ENCODE measurements at regions not wholly inside any gene's neighbourhood (a gene's known extent, or its start where the extent isn't known, plus 50 kb on each side); places are given as distances from the start of the nearest gene placed in this dataset.
"Not testable (repeated sequence)": the region's sequence is repeated elsewhere in the genome, so short reads cannot be mapped to it uniquely, and the experiment has no call there.

DNA sequence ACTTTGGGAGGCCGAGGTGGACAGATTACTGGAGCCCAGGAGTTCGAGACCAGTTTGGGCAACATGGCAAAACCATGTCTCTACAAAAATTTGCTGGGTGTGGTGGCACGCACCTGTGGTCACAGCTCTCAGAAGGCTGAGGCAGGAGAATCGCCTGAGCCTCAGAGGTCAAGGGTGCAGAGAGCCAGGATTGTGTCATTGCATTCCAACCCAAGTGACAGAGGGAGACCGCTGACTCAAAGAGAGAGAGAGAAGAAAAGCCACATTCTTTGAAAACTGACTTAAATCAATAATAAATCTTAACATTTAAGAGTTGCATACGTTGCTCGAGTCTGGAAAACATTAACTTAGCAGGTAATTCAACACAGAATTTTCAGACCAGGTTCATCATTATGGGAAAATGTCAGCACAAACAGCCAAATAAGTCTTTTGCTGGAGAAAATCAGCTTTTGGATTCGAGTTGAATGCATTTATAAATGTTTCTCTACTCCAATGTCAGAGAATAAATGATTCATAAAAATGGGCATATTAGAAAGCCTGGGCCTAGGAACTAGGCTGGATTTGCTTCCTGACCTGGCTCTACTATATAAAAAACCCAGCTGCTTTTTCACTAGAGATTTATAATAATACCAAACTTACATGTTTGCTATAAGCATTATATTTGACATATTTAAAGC, 68.3 kb upstream of the RBPJ start:
- DNase-seq (no peak), ATAC-seq (no peak)
- Mint-ChIP-seq H3K27ac (no peak overlapping the region), H3K9me3 (no peaks in the 10 kb centered on the region), H3K4me1 (no peaks in the 10 kb centered on the region), H3K27me3 (ENCODE audit: low read depth in 2 of 2) (peaks cover 7 to 12% of the 10 kb centered on the region in 2 donors), H3K4me3 (no peak overlapping the region), H3K36me3 (no peaks in the 10 kb centered on the region)
- 78% methylated on average over 8 of the region's 8 CpGs for WGBS (ENCODE audit: insufficient coverage)
- H3K9me3 ChIP-seq (ENCODE audit: control insufficient read depth, insufficient read depth, low read length): no peaks in the 10 kb centered on the region
- intact Hi-C loops (cut with micrococcal nuclease): no loop called here
- no peak overlapping the region for H3K27ac ChIP-seq (ENCODE audit: low read length)
- no peaks in the 10 kb centered on the region for H3K4me1 ChIP-seq (ENCODE audit: control insufficient read depth, insufficient read depth, low read length)
- no peaks in the 10 kb centered on the region for H3K36me3 ChIP-seq (ENCODE audit: control insufficient read depth, insufficient read depth, low read length)
- H3K27me3 ChIP-seq (ENCODE audit: control insufficient read depth, insufficient read depth, low read length): peaks cover 3% of the 10 kb centered on the region
- no peak overlapping the region for H3K4me3 ChIP-seq (ENCODE audit: low read length)
- TF ChIP-seq, protein P1, sequence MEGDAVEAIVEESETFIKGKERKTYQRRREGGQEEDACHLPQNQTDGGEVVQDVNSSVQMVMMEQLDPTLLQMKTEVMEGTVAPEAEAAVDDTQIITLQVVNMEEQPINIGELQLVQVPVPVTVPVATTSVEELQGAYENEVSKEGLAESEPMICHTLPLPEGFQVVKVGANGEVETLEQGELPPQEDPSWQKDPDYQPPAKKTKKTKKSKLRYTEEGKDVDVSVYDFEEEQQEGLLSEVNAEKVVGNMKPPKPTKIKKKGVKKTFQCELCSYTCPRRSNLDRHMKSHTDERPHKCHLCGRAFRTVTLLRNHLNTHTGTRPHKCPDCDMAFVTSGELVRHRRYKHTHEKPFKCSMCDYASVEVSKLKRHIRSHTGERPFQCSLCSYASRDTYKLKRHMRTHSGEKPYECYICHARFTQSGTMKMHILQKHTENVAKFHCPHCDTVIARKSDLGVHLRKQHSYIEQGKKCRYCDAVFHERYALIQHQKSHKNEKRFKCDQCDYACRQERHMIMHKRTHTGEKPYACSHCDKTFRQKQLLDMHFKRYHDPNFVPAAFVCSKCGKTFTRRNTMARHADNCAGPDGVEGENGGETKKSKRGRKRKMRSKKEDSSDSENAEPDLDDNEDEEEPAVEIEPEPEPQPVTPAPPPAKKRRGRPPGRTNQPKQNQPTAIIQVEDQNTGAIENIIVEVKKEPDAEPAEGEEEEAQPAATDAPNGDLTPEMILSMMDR (IDR thresholded peaks at IDR 0.05): no peak

DNA sequence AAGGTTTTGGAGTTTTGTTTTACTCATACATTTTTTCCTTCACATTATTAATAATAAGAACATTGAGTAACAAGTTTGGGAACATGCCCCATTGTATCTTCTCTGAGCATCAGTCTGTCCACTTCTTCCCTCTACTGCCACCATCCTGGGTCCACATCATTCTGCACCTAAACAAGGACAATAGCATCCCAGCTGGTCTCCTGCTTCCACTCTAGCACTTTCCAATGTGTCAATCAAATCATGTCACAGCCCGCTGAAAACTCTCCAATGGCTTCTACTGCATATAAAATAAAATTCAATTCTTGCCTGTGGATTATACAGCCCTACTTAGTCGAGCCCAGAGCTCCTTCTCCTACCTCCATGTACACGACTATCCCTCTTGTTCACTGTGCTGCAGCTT, 66.8 kb upstream of the RBPJ start:
- Mint-ChIP-seq H3K4me1 (no peaks in the 10 kb centered on the region), H3K36me3 (no peaks in the 10 kb centered on the region), H3K9me3 (no peaks in the 10 kb centered on the region), H3K4me3 (no peak overlapping the region), H3K27me3 (ENCODE audit: low read depth in 2 of 2) (peaks cover 0 to 15% of the 10 kb centered on the region in 2 donors), H3K27ac (no peak overlapping the region)
- DNase-seq (no peak), ATAC-seq (no peak)
- WGBS (ENCODE audit: insufficient coverage): 89% methylated on average over 3 of the region's 3 CpGs
- Histone ChIP-seq H3K4me3 (ENCODE audit: low read length) (no peak overlapping the region), H3K36me3 (ENCODE audit: control insufficient read depth, insufficient read depth, low read length) (no peaks in the 10 kb centered on the region), H3K27ac (ENCODE audit: low read length) (no peak overlapping the region), H3K27me3 (ENCODE audit: control insufficient read depth, insufficient read depth, low read length) (peaks cover 3% of the 10 kb centered on the region), H3K9me3 (ENCODE audit: control insufficient read depth, insufficient read depth, low read length) (no peaks in the 10 kb centered on the region), H3K4me1 (ENCODE audit: control insufficient read depth, insufficient read depth, low read length) (no peaks in the 10 kb centered on the region)
- intact Hi-C loops (cut with micrococcal nuclease): no loop called here
- TF ChIP-seq, protein P1 (IDR thresholded peaks at IDR 0.05): no peak

GRCh38 chr4:26255989-26256388, 64.8 kb upstream of the RBPJ start:
- H3K4me1 Mint-ChIP-seq: no peaks in the 10 kb centered on the region
- H3K27me3 Mint-ChIP-seq (ENCODE audit: low read depth in 2 of 2): peaks cover 0 to 8% of the 10 kb centered on the region in 2 donors
- no peak overlapping the region for H3K27ac ChIP-seq (ENCODE audit: low read length)

DNA sequence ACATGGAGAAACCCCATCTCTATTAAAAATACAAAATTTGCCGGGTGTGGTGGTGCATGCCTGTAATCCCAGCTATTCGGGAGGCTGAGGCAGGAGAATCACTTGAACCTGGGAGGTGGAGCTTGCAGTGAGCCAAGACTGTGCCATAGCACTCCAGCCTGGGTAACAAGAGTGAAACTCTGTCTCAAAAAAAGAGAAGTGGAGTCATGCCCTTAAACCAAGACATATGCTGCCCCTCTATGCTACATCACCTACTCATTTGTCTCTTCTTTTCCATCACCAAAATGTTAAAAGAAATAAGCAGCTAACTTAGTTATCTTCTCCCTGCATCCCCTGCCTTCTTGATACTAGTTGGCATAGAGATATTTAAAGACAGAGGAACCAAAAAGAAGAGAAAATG, 63.4 kb upstream of the RBPJ start:
- 94% methylated on average over 2 of the region's 2 CpGs for WGBS (ENCODE audit: insufficient coverage)
- not testable (repeated sequence) for H3K4me3 Mint-ChIP-seq, H3K36me3 Mint-ChIP-seq

More at GRCh38 chr4:26255989-26256388, 64.8 kb upstream of the RBPJ start:
- H3K4me3 ChIP-seq (ENCODE audit: low read length): no peak overlapping the region
- no peaks in the 10 kb centered on the region for H3K4me1 ChIP-seq (ENCODE audit: control insufficient read depth, insufficient read depth, low read length)
- no peak overlapping the region for H3K4me3 Mint-ChIP-seq
- no peaks in the 10 kb centered on the region for H3K36me3 Mint-ChIP-seq
- no peaks in the 10 kb centered on the region for H3K36me3 ChIP-seq (ENCODE audit: control insufficient read depth, insufficient read depth, low read length)
- intact Hi-C loops (cut with micrococcal nuclease): no loop called here
- TF ChIP-seq, protein P1 (IDR thresholded peaks at IDR 0.05): no peak
- no peaks in the 10 kb centered on the region for H3K9me3 ChIP-seq (ENCODE audit: control insufficient read depth, insufficient read depth, low read length)
- H3K9me3 Mint-ChIP-seq: peaks cover 0 to 2% of the 10 kb centered on the region in 2 donors
- peaks cover 3% of the 10 kb centered on the region for H3K27me3 ChIP-seq (ENCODE audit: control insufficient read depth, insufficient read depth, low read length)
- DNase-seq (no peak), ATAC-seq (no peak)
- no peak overlapping the region for H3K27ac Mint-ChIP-seq
- whole genome bisulfite sequencing (ENCODE audit: insufficient coverage): no CpG with 5 or more reads among the region's 1 CpG

More for the DNA sequence above, 63.4 kb upstream of the RBPJ start:
- H3K27me3 ChIP-seq (ENCODE audit: control insufficient read depth, insufficient read depth, low read length); ATAC-seq; intact Hi-C loops (cut with micrococcal nuclease); DNase-seq; H3K9me3 Mint-ChIP-seq; H3K27ac ChIP-seq (ENCODE audit: low read length); H3K4me3 ChIP-seq (ENCODE audit: low read length); H3K4me1 ChIP-seq (ENCODE audit: control insufficient read depth, insufficient read depth, low read length); H3K27ac Mint-ChIP-seq; H3K36me3 ChIP-seq (ENCODE audit: control insufficient read depth, insufficient read depth, low read length); H3K27me3 Mint-ChIP-seq (ENCODE audit: low read depth in 2 of 2); H3K4me1 Mint-ChIP-seq; H3K9me3 ChIP-seq (ENCODE audit: control insufficient read depth, insufficient read depth, low read length): not testable (repeated sequence)

All from natural killer cell (primary cell).